Endothelial cell (in vitro differentiated cells): ENCODE measurements at regions not wholly inside any gene's neighbourhood (a gene's known extent, or its start where the extent isn't known, plus 50 kb on each side); places are given as distances from the start of the nearest gene placed in this dataset.

Experiments used
- DNase-seq: peaks from one replicate; pipeline ENCODE4 v3.0.0; 2021; ENCODE audit warnings: low spot score
- H3K27ac Mint-ChIP-seq: one replicate; pipeline ENCODE4 v1.8.0; 2021; ENCODE audit warnings: mixed read lengths, inconsistent platforms; ENCODE audit not compliant: unreplicated experiment
- H3K27me3 Mint-ChIP-seq: one replicate; pipeline ENCODE4 v1.8.0; 2021; ENCODE audit warnings: mild to moderate bottlenecking, moderate library complexity, mixed read lengths, inconsistent platforms; ENCODE audit not compliant: unreplicated experiment
- H3K36me3 Mint-ChIP-seq: one replicate; pipeline ENCODE4 v1.8.0; 2021; ENCODE audit warnings: mild to moderate bottlenecking, low read depth, mixed read lengths, inconsistent platforms; ENCODE audit not compliant: unreplicated experiment
- H3K4me1 Mint-ChIP-seq: one replicate; pipeline ENCODE4 v1.8.0; 2021; ENCODE audit warnings: mild to moderate bottlenecking, mixed read lengths, inconsistent platforms; ENCODE audit not compliant: unreplicated experiment
- H3K4me3 Mint-ChIP-seq: one replicate; pipeline ENCODE4 v1.8.0; 2021; ENCODE audit warnings: mild to moderate bottlenecking, mixed read lengths, inconsistent platforms; ENCODE audit not compliant: unreplicated experiment
- H3K9me3 Mint-ChIP-seq: one replicate; pipeline ENCODE4 v1.8.0; 2021; ENCODE audit warnings: mixed read lengths, inconsistent platforms; ENCODE audit not compliant: unreplicated experiment
- TF ChIP-seq, protein P1 (sequence below): fragments of 200-600 bp; sonication (generic); IDR thresholded peaks from one replicate; pipeline ENCODE4 v1.5.0; 2021; ENCODE audit warnings: antibody characterized with exemption; ENCODE audit not compliant: unreplicated experiment

DNA sequence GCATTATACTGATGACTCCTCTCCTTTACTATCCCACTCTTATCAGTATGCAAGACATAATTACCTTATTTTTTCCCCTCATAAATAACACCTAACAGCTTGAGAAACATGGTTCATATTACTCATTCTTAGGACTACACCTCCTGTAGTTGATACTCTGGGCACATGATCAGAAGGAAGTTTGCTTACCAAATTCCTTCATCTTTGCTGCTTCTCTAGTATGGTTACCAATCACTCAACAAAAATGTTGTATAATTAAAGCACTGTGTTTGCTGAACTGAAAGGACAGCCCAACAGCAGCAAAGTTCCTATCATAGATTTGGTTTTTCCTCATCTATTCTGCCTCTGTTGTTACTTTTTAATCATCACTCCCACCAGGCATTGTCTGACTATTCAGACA is 586.3 kb downstream of the LRRIQ3 start:
- no peaks in the 10 kb centered on the region for H3K36me3 Mint-ChIP-seq
- no peak for DNase-seq
- no peak overlapping the region for H3K4me3 Mint-ChIP-seq
- H3K27ac Mint-ChIP-seq, result no peak overlapping the region
- TF ChIP-seq, protein P1, sequence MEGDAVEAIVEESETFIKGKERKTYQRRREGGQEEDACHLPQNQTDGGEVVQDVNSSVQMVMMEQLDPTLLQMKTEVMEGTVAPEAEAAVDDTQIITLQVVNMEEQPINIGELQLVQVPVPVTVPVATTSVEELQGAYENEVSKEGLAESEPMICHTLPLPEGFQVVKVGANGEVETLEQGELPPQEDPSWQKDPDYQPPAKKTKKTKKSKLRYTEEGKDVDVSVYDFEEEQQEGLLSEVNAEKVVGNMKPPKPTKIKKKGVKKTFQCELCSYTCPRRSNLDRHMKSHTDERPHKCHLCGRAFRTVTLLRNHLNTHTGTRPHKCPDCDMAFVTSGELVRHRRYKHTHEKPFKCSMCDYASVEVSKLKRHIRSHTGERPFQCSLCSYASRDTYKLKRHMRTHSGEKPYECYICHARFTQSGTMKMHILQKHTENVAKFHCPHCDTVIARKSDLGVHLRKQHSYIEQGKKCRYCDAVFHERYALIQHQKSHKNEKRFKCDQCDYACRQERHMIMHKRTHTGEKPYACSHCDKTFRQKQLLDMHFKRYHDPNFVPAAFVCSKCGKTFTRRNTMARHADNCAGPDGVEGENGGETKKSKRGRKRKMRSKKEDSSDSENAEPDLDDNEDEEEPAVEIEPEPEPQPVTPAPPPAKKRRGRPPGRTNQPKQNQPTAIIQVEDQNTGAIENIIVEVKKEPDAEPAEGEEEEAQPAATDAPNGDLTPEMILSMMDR, result no peak
- no peaks in the 10 kb centered on the region for H3K4me1 Mint-ChIP-seq
- no peaks in the 10 kb centered on the region for H3K9me3 Mint-ChIP-seq
- no peaks in the 10 kb centered on the region for H3K27me3 Mint-ChIP-seq

DNA sequence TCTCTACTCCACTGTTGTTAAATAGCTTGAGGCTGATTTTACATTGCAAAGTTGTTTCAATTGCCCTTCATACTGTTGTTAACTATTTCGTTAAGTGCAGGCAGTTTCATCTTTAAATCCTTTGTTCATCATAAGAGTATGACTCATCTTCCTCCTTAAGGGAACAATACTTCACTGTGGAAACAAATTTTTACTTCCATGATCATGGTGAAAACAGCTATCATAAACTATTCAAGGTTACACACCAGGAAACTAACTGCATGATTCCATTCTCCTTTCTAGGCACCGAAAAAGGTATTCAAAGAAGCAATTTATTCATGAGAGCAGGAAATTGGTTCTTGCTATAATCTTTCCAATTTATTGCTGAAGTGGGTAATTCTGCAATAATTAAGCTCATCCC is 593.2 kb downstream of the LRRIQ3 start:
- H3K4me3 Mint-ChIP-seq, result no peak overlapping the region
- peaks cover 1% of the 10 kb centered on the region for H3K27me3 Mint-ChIP-seq
- H3K9me3 Mint-ChIP-seq, result no peaks in the 10 kb centered on the region
- peaks cover 3% of the 10 kb centered on the region for H3K4me1 Mint-ChIP-seq
- H3K27ac Mint-ChIP-seq, result no peak overlapping the region
- TF ChIP-seq, protein P1, result no peak
- DNase-seq, result no peak
- no peaks in the 10 kb centered on the region for H3K36me3 Mint-ChIP-seq

DNA sequence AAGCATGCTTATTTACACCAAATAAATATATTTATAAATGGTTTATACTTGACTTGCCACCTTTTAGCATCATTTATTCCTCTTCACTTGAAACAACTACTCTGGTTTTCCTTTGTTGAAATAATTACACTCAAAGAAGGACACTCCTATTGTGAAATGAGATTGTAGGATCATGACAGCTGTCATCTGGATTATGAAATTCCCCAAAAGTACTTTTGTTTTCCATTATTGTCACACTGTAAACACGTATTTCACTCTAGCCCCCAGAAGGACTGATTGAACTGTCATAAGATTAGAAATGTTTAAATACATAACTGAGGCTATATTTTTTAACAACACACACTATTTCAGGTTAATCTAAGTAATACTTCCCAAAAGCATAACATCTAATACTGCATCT is 593.8 kb downstream of the LRRIQ3 start:
- no peak overlapping the region for H3K27ac Mint-ChIP-seq
- no peak overlapping the region for H3K4me3 Mint-ChIP-seq
- no peaks in the 10 kb centered on the region for H3K36me3 Mint-ChIP-seq
- TF ChIP-seq, protein P1, result no peak
- no peaks in the 10 kb centered on the region for H3K9me3 Mint-ChIP-seq
- peaks cover 3% of the 10 kb centered on the region for H3K4me1 Mint-ChIP-seq
- DNase-seq, result no peak
- H3K27me3 Mint-ChIP-seq, result peaks cover 1% of the 10 kb centered on the region

DNA sequence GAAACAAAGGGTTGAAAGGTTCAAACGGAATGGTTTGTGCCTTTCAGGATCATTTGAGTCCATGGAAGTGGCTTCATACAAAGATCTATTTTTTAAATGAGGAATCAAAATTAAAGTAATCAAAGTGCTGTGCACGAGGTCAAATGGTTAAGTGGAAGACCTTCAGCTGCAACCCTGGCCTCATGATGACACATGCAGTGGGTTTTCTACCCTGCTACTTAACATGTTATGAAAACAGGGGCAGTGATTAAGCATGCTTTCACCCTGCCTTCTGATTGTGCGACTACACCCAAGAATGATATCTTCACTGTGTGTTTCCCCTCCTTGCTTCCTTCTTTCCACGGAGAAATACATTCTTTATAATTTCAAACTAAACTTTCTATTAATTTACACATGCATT is 604.2 kb downstream of the LRRIQ3 start:
- no peak overlapping the region for H3K4me3 Mint-ChIP-seq
- TF ChIP-seq, protein P1, result no peak

DNA sequence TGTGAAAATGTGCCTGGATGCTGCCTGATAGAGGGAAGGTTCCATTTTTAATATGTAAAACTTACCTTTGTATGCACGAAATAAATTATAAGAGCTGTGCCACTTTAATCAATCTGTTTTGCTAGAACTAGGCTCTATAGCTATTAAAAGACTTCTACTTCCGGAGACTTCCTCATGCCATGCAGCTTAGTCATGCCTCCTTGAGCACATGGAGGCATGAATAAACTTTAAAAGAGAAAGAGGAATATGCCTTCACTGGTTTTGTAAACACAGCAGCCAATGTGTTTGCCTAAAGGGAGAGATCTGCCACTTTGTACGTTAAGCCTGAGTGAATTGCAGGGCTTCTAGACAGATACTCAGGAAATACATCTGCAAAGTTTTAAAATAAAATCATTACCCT is 604.6 kb downstream of the LRRIQ3 start:
- no peaks in the 10 kb centered on the region for H3K27me3 Mint-ChIP-seq
- DNase-seq, result no peak
- H3K4me1 Mint-ChIP-seq, result no peaks in the 10 kb centered on the region
- TF ChIP-seq, protein P1, result no peak
- H3K27ac Mint-ChIP-seq, result no peak overlapping the region
- H3K36me3 Mint-ChIP-seq, result no peaks in the 10 kb centered on the region
- H3K9me3 Mint-ChIP-seq, result no peaks in the 10 kb centered on the region
- no peak overlapping the region for H3K4me3 Mint-ChIP-seq

More for the DNA sequence above, 604.2 kb downstream of the LRRIQ3 start:
- DNase-seq, result no peak
- Mint-ChIP-seq H3K4me1 (no peaks in the 10 kb centered on the region), H3K9me3 (no peaks in the 10 kb centered on the region), H3K27me3 (no peaks in the 10 kb centered on the region), H3K27ac (no peak overlapping the region), H3K36me3 (no peaks in the 10 kb centered on the region)
